Caki2 (cell line): ENCODE measurements at regions not wholly inside any gene's neighbourhood (a gene's known extent, or its start where the extent isn't known, plus 50 kb on each side); places are given as distances from the start of the nearest gene placed in this dataset.

Experiments
- DNase-seq: peaks from one replicate; pipeline ENCODE4 v3.0.0-alpha.2; 2015; ENCODE audit warnings: low read depth
- in situ Hi-C: cut with HindIII; loops from 2 replicates; pipeline ENCODE4 v1.10.0; 2016; ENCODE audit warnings: low sequenced_read_pairs, low pct_unique_long_range_greater_than_20kb, mixed read lengths

- in situ Hi-C loops: no loop called here
- no peak for DNase-seq
Observed at GRCh38 chr14:40308240-40308639, 876.0 kb upstream of the FBXO33 start.

GRCh38 chr14:40296821-40297220 lies 864.6 kb upstream of the FBXO33 start:
- in situ Hi-C loops: no loop called here
- no peak for DNase-seq

GRCh38 chr14:40292664-40293063 lies 860.4 kb upstream of the FBXO33 start:
- in situ Hi-C loops: no loop called here
- no peak for DNase-seq

- DNase-seq: no peak
- in situ Hi-C loops: no loop called here
Observed at GRCh38 chr14:40282196-40282595, 850.0 kb upstream of the FBXO33 start.

- in situ Hi-C loops: no loop called here
- DNase-seq: no peak
Observed at GRCh38 chr14:40280652-40281051, 848.4 kb upstream of the FBXO33 start.

- in situ Hi-C loops: no loop called here
- no peak for DNase-seq
Observed at GRCh38 chr14:40273417-40273816, 841.2 kb upstream of the FBXO33 start.

GRCh38 chr14:40271480-40271879 lies 839.2 kb upstream of the FBXO33 start:
- DNase-seq: no peak
- in situ Hi-C loops: no loop called here

- no peak for DNase-seq
- in situ Hi-C loops: no loop called here
Observed at GRCh38 chr14:40269436-40269835, 837.2 kb upstream of the FBXO33 start.

GRCh38 chr14:40268236-40268635 lies 836.0 kb upstream of the FBXO33 start:
- no peak for DNase-seq
- in situ Hi-C loops: no loop called here

GRCh38 chr14:40265096-40265495 lies 832.9 kb upstream of the FBXO33 start:
- no peak for DNase-seq
- in situ Hi-C loops: no loop called here

GRCh38 chr14:40252817-40253447 lies 820.7 kb upstream of the FBXO33 start:
- in situ Hi-C loops: no loop called here
- DNase-seq: no peak

- in situ Hi-C loops: no loop called here
- no peak for DNase-seq
Observed at GRCh38 chr14:40248671-40249070, 816.4 kb upstream of the FBXO33 start.

- no peak for DNase-seq
- in situ Hi-C loops: no loop called here
Observed at GRCh38 chr14:40240245-40240859, 808.1 kb upstream of the FBXO33 start.

- no peak for DNase-seq
- in situ Hi-C loops: no loop called here
Observed at GRCh38 chr14:40232302-40232701, 800.1 kb upstream of the FBXO33 start.

GRCh38 chr14:40229676-40230075 lies 797.4 kb upstream of the FBXO33 start:
- in situ Hi-C loops: no loop called here
- DNase-seq: no peak

GRCh38 chr14:40222996-40223395 lies 790.8 kb upstream of the FBXO33 start:
- no peak for DNase-seq
- in situ Hi-C loops: no loop called here

GRCh38 chr14:40221428-40221827 lies 789.2 kb upstream of the FBXO33 start:
- no peak for DNase-seq
- in situ Hi-C loops: no loop called here

GRCh38 chr14:40219032-40219431 lies 786.8 kb upstream of the FBXO33 start:
- in situ Hi-C loops: no loop called here
- no peak for DNase-seq

GRCh38 chr14:40218282-40218941 lies 786.2 kb upstream of the FBXO33 start:
- in situ Hi-C loops: no loop called here
- no peak for DNase-seq

- no peak for DNase-seq
- in situ Hi-C loops: no loop called here
Observed at GRCh38 chr14:40216976-40217375, 784.7 kb upstream of the FBXO33 start.
